CD4-positive, alpha-beta T cell treated with Interleukin-4 for 4 hours (primary cell): ENCODE measurements at regions not wholly inside any gene's neighbourhood (a gene's known extent, or its start where the extent isn't known, plus 50 kb on each side); places are given as distances from the start of the nearest gene placed in this dataset.
"Not testable (repeated sequence)": the region's sequence is repeated elsewhere in the genome, so short reads cannot be mapped to it uniquely, and the experiment has no call there.

ENCODE experiments used
- DNase-seq: peaks from one replicate; pipeline ENCODE4 v3.0.0-alpha.2; 2020

- no peak for DNase-seq
Observed at GRCh38 chr1:81738875-81739274, 61.9 kb upstream of the ADGRL2 start.

GRCh38 chr1:81733480-81733879, 67.3 kb upstream of the ADGRL2 start:
- DNase-seq, result no peak

GRCh38 chr1:81731989-81732388, 68.7 kb upstream of the ADGRL2 start:
- no peak for DNase-seq

GRCh38 chr1:81730881-81731280, 69.9 kb upstream of the ADGRL2 start:
- no peak for DNase-seq

GRCh38 chr1:81730299-81730698, 70.4 kb upstream of the ADGRL2 start:
- not testable (repeated sequence) for DNase-seq

GRCh38 chr1:81729818-81730217, 70.9 kb upstream of the ADGRL2 start:
- DNase-seq, result no peak

GRCh38 chr1:81729239-81729638, 71.5 kb upstream of the ADGRL2 start:
- DNase-seq, result no peak

GRCh38 chr1:81725823-81726222, 74.9 kb upstream of the ADGRL2 start:
- no peak for DNase-seq

GRCh38 chr1:81722631-81723328, 78.0 kb upstream of the ADGRL2 start:
- not testable (repeated sequence) for DNase-seq

- not testable (repeated sequence) for DNase-seq
Observed at GRCh38 chr1:81720256-81720655, 80.5 kb upstream of the ADGRL2 start.

- DNase-seq, result no peak
Observed at GRCh38 chr1:81717230-81717629, 83.5 kb upstream of the ADGRL2 start.

- DNase-seq, result no peak
Observed at GRCh38 chr1:81715391-81715790, 85.3 kb upstream of the ADGRL2 start.

GRCh38 chr1:81714636-81715035, 86.1 kb upstream of the ADGRL2 start:
- no peak for DNase-seq

GRCh38 chr1:81712425-81712824, 88.3 kb upstream of the ADGRL2 start:
- DNase-seq, result no peak

- DNase-seq, result no peak
Observed at GRCh38 chr1:81710857-81711256, 89.9 kb upstream of the ADGRL2 start.

GRCh38 chr1:81708250-81708649, 92.5 kb upstream of the ADGRL2 start:
- no peak for DNase-seq

- DNase-seq, result no peak
Observed at GRCh38 chr1:81706650-81707435, 93.9 kb upstream of the ADGRL2 start.

- no peak for DNase-seq
Observed at GRCh38 chr1:81703756-81704463, 96.8 kb upstream of the ADGRL2 start.

GRCh38 chr1:81703391-81703755, 97.4 kb upstream of the ADGRL2 start:
- no peak for DNase-seq

GRCh38 chr1:81702903-81703302, 97.8 kb upstream of the ADGRL2 start:
- no peak for DNase-seq

- no peak for DNase-seq
Observed at GRCh38 chr1:81702079-81702715, 98.5 kb upstream of the ADGRL2 start.

- no peak for DNase-seq
Observed at GRCh38 chr1:81700728-81701470, 99.8 kb upstream of the ADGRL2 start.

- no peak for DNase-seq
Observed at GRCh38 chr1:81699234-81699633, 101.5 kb upstream of the ADGRL2 start.
